NCI-H2081 treated with DMSO at 0.1 percent for 48 hours (cell line): ENCODE measurements at regions not wholly inside any gene's neighbourhood (a gene's known extent, or its start where the extent isn't known, plus 50 kb on each side); places are given as distances from the start of the nearest gene placed in this dataset.
"Not testable (repeated sequence)": the region's sequence is repeated elsewhere in the genome, so short reads cannot be mapped to it uniquely, and the experiment has no call there.

ENCODE experiments used
- DNase-seq: peaks from one replicate; lab custom pipeline; 2025; lab: John Stamatoyannopoulos, UW

- no peak for DNase-seq
Observed at GRCh38 chr3:20395692-20396091, 209.7 kb upstream of the SGO1 start.

GRCh38 chr3:20394243-20394642 lies 208.2 kb upstream of the SGO1 start:
- no peak for DNase-seq

GRCh38 chr3:20391644-20392043 lies 205.6 kb upstream of the SGO1 start:
- DNase-seq = no peak

GRCh38 chr3:20388971-20389370 lies 203.0 kb upstream of the SGO1 start:
- DNase-seq = no peak

GRCh38 chr3:20380295-20380694 lies 194.3 kb upstream of the SGO1 start:
- no peak for DNase-seq

- no peak for DNase-seq
Observed at GRCh38 chr3:20378315-20378714, 192.3 kb upstream of the SGO1 start.

GRCh38 chr3:20376665-20377217 lies 190.7 kb upstream of the SGO1 start:
- DNase-seq = no peak

GRCh38 chr3:20375302-20375701 lies 189.3 kb upstream of the SGO1 start:
- DNase-seq = no peak

GRCh38 chr3:20370273-20371063 lies 184.5 kb upstream of the SGO1 start:
- not testable (repeated sequence) for DNase-seq

GRCh38 chr3:20361000-20361399 lies 175.0 kb upstream of the SGO1 start:
- DNase-seq = no peak

GRCh38 chr3:20353286-20353685 lies 167.3 kb upstream of the SGO1 start:
- DNase-seq = no peak

GRCh38 chr3:20352546-20353179 lies 166.7 kb upstream of the SGO1 start:
- no peak for DNase-seq

GRCh38 chr3:20350449-20350848 lies 164.4 kb upstream of the SGO1 start:
- no peak for DNase-seq

- no peak for DNase-seq
Observed at GRCh38 chr3:20346916-20347315, 160.9 kb upstream of the SGO1 start.

- no peak for DNase-seq
Observed at GRCh38 chr3:20346369-20346768, 160.4 kb upstream of the SGO1 start.

GRCh38 chr3:20344400-20344959 lies 158.5 kb upstream of the SGO1 start:
- DNase-seq = no peak

GRCh38 chr3:20343790-20344189 lies 157.8 kb upstream of the SGO1 start:
- no peak for DNase-seq

- DNase-seq = no peak
Observed at GRCh38 chr3:20340324-20340928, 154.4 kb upstream of the SGO1 start.

- no peak for DNase-seq
Observed at GRCh38 chr3:20336572-20336971, 150.6 kb upstream of the SGO1 start.

- DNase-seq = no peak
Observed at GRCh38 chr3:20334842-20335241, 148.8 kb upstream of the SGO1 start.

GRCh38 chr3:20327889-20328288 lies 141.9 kb upstream of the SGO1 start:
- DNase-seq = no peak

GRCh38 chr3:20326541-20326940 lies 140.5 kb upstream of the SGO1 start:
- DNase-seq = no peak

GRCh38 chr3:20325563-20325962 lies 139.6 kb upstream of the SGO1 start:
- DNase-seq = no peak
